ENCODE measurements at regions not wholly inside any gene's neighbourhood (a gene's known extent, or its start where the extent isn't known, plus 50 kb on each side); places are given as distances from the start of the nearest gene placed in this dataset.
"Not testable (repeated sequence)": the region's sequence is repeated elsewhere in the genome, so short reads cannot be mapped to it uniquely, and the experiment has no call there.

DNA sequence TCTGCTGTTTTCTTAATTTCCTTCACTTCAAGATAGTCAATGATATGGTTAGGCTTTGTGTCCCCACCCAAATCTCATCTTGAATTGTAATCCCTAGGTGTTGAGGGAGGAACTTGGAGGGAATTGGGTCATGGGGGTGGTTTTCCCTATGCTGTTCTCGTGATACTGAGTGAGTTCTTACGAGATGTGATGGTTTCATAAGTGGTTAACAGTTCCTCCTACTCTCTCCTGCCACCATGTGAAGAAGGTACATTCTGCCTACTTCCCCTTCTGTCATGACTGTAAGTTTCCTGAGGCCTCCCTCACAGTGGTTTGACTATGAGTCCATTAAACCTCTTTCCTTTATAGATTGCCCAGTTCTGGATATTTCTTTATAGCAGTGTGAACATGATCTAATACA, 74.0 kb upstream of the SAMSN1 start:
- H3K36me3 ChIP-seq (ENCODE audit: control insufficient read depth, insufficient read depth, low read length): no peaks in the 10 kb centered on the region
- WGBS (ENCODE audit: insufficient coverage): no CpG with 5 or more reads among the region's 2 CpGs
- DNase-seq (ENCODE audit: low read depth in 4 of 6, low spot score in 6 of 6): no peak
- H3K4me1 ChIP-seq (ENCODE audit: control insufficient read depth, insufficient read depth, low read length): no peaks in the 10 kb centered on the region
- no peaks in the 10 kb centered on the region for H3K27me3 ChIP-seq (ENCODE audit: control insufficient read depth, insufficient read depth, low read length)
- no peak overlapping the region for H3K27ac ChIP-seq (ENCODE audit: low read depth, low read length)
- H3K9me3 ChIP-seq (ENCODE audit: control insufficient read depth, insufficient read depth, low read length): no peaks in the 10 kb centered on the region
- no peak overlapping the region for H3K4me3 ChIP-seq (ENCODE audit: low read depth, low read length)

DNA sequence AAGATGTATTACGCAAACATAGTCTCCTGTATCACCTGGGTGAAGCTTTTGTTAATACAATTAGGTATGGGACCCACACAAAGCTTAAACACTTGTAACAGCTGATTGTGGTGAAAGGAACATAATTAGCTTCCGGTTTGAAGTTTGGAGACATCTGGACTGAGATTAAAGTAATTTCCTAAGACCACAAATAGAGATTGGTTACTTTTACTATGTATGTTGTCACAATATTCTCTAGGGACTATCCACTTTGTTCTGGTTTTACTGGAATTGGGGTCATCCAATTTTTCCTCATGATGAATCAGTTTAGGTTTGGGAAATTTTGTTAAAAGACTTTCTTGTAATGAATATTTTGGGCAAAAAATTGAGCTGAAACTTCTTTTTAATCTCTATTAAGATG, 71.8 kb upstream of the SAMSN1 start:
- no peaks in the 10 kb centered on the region for H3K9me3 ChIP-seq (ENCODE audit: control insufficient read depth, insufficient read depth, low read length)
- H3K27me3 ChIP-seq (ENCODE audit: control insufficient read depth, insufficient read depth, low read length): no peaks in the 10 kb centered on the region
- H3K36me3 ChIP-seq (ENCODE audit: control insufficient read depth, insufficient read depth, low read length): no peaks in the 10 kb centered on the region
- no peak overlapping the region for H3K27ac ChIP-seq (ENCODE audit: low read depth, low read length)
- no CpG with 5 or more reads among the region's 2 CpGs for WGBS (ENCODE audit: insufficient coverage)
- no peak overlapping the region for H3K4me3 ChIP-seq (ENCODE audit: low read depth, low read length)
- H3K4me1 ChIP-seq (ENCODE audit: control insufficient read depth, insufficient read depth, low read length): no peaks in the 10 kb centered on the region
- DNase-seq (ENCODE audit: low read depth in 4 of 6, low spot score in 6 of 6): peak in 1 of 6 donors; percentile 6

DNA sequence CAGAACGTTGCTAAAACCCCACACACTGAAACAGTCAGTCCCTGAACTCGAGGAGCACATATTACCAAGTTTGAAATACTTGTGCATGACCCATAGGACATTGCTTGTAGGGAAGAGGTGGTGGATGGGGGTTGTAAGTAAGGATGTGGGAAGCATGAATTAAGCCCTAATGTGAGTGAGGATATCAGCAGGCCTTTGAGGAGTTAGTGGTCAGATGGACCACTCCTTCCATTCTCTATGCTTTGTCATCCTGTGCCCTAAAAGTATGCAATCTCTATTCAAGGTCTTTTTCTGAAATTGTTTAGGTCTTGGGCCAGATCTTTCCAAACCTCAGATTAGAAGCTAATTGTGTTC, 70.9 kb upstream of the SAMSN1 start:
- Histone ChIP-seq H3K27me3 (ENCODE audit: control insufficient read depth, insufficient read depth, low read length) (no peaks in the 10 kb centered on the region), H3K9me3 (ENCODE audit: control insufficient read depth, insufficient read depth, low read length) (no peaks in the 10 kb centered on the region), H3K27ac (ENCODE audit: low read depth, low read length) (no peak overlapping the region), H3K4me3 (ENCODE audit: low read depth, low read length) (no peak overlapping the region), H3K36me3 (ENCODE audit: control insufficient read depth, insufficient read depth, low read length) (no peaks in the 10 kb centered on the region), H3K4me1 (ENCODE audit: control insufficient read depth, insufficient read depth, low read length) (no peaks in the 10 kb centered on the region)
- DNase-seq (ENCODE audit: low read depth in 4 of 6, low spot score in 6 of 6): no peak
- WGBS (ENCODE audit: insufficient coverage): no CpG with 5 or more reads among the region's 2 CpGs

DNA sequence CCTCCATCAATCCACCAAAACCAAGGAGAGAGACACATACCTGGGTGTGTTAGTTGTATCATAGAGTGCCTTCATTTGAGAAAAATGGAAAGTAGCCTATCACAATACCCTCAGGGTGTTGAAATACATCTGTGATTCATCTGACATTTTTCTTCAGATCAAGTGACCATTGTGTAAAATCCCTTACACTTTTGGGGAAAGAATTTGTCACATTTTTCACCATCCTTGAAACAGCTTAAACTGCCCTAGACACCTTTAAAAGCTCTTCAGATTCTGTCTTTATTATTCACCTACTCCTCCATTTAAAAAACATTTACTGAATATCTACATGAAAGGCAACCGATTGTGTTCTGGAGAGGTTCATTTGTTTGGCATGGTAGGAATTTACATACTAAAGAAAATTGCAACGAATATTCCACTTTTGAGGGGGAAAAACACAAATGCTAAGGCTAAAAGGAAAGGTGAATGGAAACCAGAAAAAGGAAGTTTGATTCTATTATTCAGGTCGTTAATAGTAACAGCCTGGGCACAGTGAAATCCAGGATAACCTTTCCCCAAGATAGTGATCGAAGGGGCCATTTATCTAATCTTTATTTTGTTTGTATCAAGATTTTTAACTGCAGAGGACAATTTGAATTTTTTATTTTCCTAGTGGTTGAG, 70.4 kb upstream of the SAMSN1 start:
- Histone ChIP-seq H3K27ac (ENCODE audit: low read depth, low read length) (no peak overlapping the region), H3K9me3 (ENCODE audit: control insufficient read depth, insufficient read depth, low read length) (no peaks in the 10 kb centered on the region), H3K4me3 (ENCODE audit: low read depth, low read length) (no peak overlapping the region), H3K4me1 (ENCODE audit: control insufficient read depth, insufficient read depth, low read length) (no peaks in the 10 kb centered on the region), H3K36me3 (ENCODE audit: control insufficient read depth, insufficient read depth, low read length) (no peaks in the 10 kb centered on the region), H3K27me3 (ENCODE audit: control insufficient read depth, insufficient read depth, low read length) (no peaks in the 10 kb centered on the region)
- DNase-seq (ENCODE audit: low read depth in 4 of 6, low spot score in 6 of 6): no peak
- 0% methylated on average over 1 of the region's 4 CpGs for WGBS (ENCODE audit: insufficient coverage)

GRCh38 chr21:14615359-14615974, 69.4 kb upstream of the SAMSN1 start:
- no peak for DNase-seq (ENCODE audit: low read depth in 4 of 6, low spot score in 6 of 6)
- no peaks in the 10 kb centered on the region for H3K27me3 ChIP-seq (ENCODE audit: control insufficient read depth, insufficient read depth, low read length)
- no peaks in the 10 kb centered on the region for H3K36me3 ChIP-seq (ENCODE audit: control insufficient read depth, insufficient read depth, low read length)
- 20% methylated on average over 2 of the region's 4 CpGs for WGBS (ENCODE audit: insufficient coverage)
- no peak overlapping the region for H3K4me3 ChIP-seq (ENCODE audit: low read depth, low read length)
- H3K27ac ChIP-seq (ENCODE audit: low read depth, low read length): no peak overlapping the region
- no peaks in the 10 kb centered on the region for H3K9me3 ChIP-seq (ENCODE audit: control insufficient read depth, insufficient read depth, low read length)
- H3K4me1 ChIP-seq (ENCODE audit: control insufficient read depth, insufficient read depth, low read length): no peaks in the 10 kb centered on the region

- no peaks in the 10 kb centered on the region for H3K9me3 ChIP-seq (ENCODE audit: control insufficient read depth, insufficient read depth, low read length)
- H3K4me3 ChIP-seq (ENCODE audit: low read depth, low read length): no peak overlapping the region
- no peak overlapping the region for H3K27ac ChIP-seq (ENCODE audit: low read depth, low read length)
- H3K27me3 ChIP-seq (ENCODE audit: control insufficient read depth, insufficient read depth, low read length): no peaks in the 10 kb centered on the region
- WGBS (ENCODE audit: insufficient coverage): no CpG with 5 or more reads among the region's 3 CpGs
- no peak for DNase-seq (ENCODE audit: low read depth in 4 of 6, low spot score in 6 of 6)
- no peaks in the 10 kb centered on the region for H3K4me1 ChIP-seq (ENCODE audit: control insufficient read depth, insufficient read depth, low read length)
- no peaks in the 10 kb centered on the region for H3K36me3 ChIP-seq (ENCODE audit: control insufficient read depth, insufficient read depth, low read length)
Measured at GRCh38 chr21:14614287-14614686, 68.2 kb upstream of the SAMSN1 start.

- no CpG with 5 or more reads among the region's 1 CpG for WGBS (ENCODE audit: insufficient coverage)
- no peaks in the 10 kb centered on the region for H3K9me3 ChIP-seq (ENCODE audit: control insufficient read depth, insufficient read depth, low read length)
- no peak overlapping the region for H3K4me3 ChIP-seq (ENCODE audit: low read depth, low read length)
- H3K4me1 ChIP-seq (ENCODE audit: control insufficient read depth, insufficient read depth, low read length): no peaks in the 10 kb centered on the region
- H3K27me3 ChIP-seq (ENCODE audit: control insufficient read depth, insufficient read depth, low read length): no peaks in the 10 kb centered on the region
- no peak overlapping the region for H3K27ac ChIP-seq (ENCODE audit: low read depth, low read length)
- H3K36me3 ChIP-seq (ENCODE audit: control insufficient read depth, insufficient read depth, low read length): no peaks in the 10 kb centered on the region
- DNase-seq (ENCODE audit: low read depth in 4 of 6, low spot score in 6 of 6): no peak
Measured at GRCh38 chr21:14613486-14614224, 67.5 kb upstream of the SAMSN1 start.

- H3K27me3 ChIP-seq (ENCODE audit: control insufficient read depth, insufficient read depth, low read length); H3K27ac ChIP-seq (ENCODE audit: low read depth, low read length); DNase-seq (ENCODE audit: low read depth in 4 of 6, low spot score in 6 of 6); H3K36me3 ChIP-seq (ENCODE audit: control insufficient read depth, insufficient read depth, low read length); H3K9me3 ChIP-seq (ENCODE audit: control insufficient read depth, insufficient read depth, low read length); H3K4me1 ChIP-seq (ENCODE audit: control insufficient read depth, insufficient read depth, low read length); H3K4me3 ChIP-seq (ENCODE audit: low read depth, low read length): not testable (repeated sequence)
- WGBS (ENCODE audit: insufficient coverage): 78% methylated on average over 4 of the region's 6 CpGs
Measured at GRCh38 chr21:14610119-14610518, 64.0 kb upstream of the SAMSN1 start.

GRCh38 chr21:14609274-14609673, 63.2 kb upstream of the SAMSN1 start:
- H3K36me3 ChIP-seq (ENCODE audit: control insufficient read depth, insufficient read depth, low read length): no peaks in the 10 kb centered on the region
- H3K4me3 ChIP-seq (ENCODE audit: low read depth, low read length): no peak overlapping the region
- no peaks in the 10 kb centered on the region for H3K27me3 ChIP-seq (ENCODE audit: control insufficient read depth, insufficient read depth, low read length)
- no peaks in the 10 kb centered on the region for H3K4me1 ChIP-seq (ENCODE audit: control insufficient read depth, insufficient read depth, low read length)
- H3K9me3 ChIP-seq (ENCODE audit: control insufficient read depth, insufficient read depth, low read length): no peaks in the 10 kb centered on the region
- H3K27ac ChIP-seq (ENCODE audit: low read depth, low read length): no peak overlapping the region
- DNase-seq (ENCODE audit: low read depth in 4 of 6, low spot score in 6 of 6): no peak

DNA sequence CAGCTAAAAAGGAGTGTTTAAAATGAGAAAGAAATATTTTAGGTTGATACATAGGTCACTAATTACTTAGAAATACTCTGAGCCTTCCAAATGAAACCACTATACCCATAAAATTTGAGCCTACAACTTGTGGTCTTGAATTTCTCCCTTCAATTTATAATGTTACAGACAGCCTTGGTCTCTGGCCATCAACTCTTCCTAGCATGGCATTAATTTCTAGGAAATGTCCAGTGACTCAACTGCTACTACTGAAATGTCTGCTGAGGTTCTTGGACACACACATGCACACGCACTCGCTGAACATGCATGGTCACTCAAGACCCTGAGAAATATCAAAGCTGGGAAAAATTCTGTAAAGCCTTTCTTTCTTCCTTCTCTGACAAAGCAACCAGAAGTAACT, 61.1 kb upstream of the SAMSN1 start:
- Histone ChIP-seq H3K27me3 (ENCODE audit: control insufficient read depth, insufficient read depth, low read length) (no peaks in the 10 kb centered on the region), H3K27ac (ENCODE audit: low read depth, low read length) (no peak overlapping the region)
- 92% methylated on average over 2 of the region's 2 CpGs for WGBS (ENCODE audit: insufficient coverage)

More for the DNA sequence above, 61.1 kb upstream of the SAMSN1 start:
- Histone ChIP-seq H3K4me3 (ENCODE audit: low read depth, low read length) (no peak overlapping the region), H3K4me1 (ENCODE audit: control insufficient read depth, insufficient read depth, low read length) (no peaks in the 10 kb centered on the region), H3K36me3 (ENCODE audit: control insufficient read depth, insufficient read depth, low read length) (no peaks in the 10 kb centered on the region), H3K9me3 (ENCODE audit: control insufficient read depth, insufficient read depth, low read length) (no peaks in the 10 kb centered on the region)
- DNase-seq (ENCODE audit: low read depth in 4 of 6, low spot score in 6 of 6): no peak

Measured in spinal cord (tissue), 9 donors.